Ishikawa (cell line): ENCODE measurements at regions not wholly inside any gene's neighbourhood (a gene's known extent, or its start where the extent isn't known, plus 50 kb on each side); places are given as distances from the start of the nearest gene placed in this dataset.

Experiments
- CEBPB ChIP-seq: IDR thresholded peaks from 2 replicates; pipeline ENCODE4 v1.6.1; 2012
- CREB1 ChIP-seq: IDR thresholded peaks from 2 replicates; pipeline ENCODE4 v1.6.1; 2012; ENCODE audit warnings: low read depth
- EGR1 ChIP-seq: IDR thresholded peaks from 2 replicates; pipeline ENCODE4 v1.6.1; 2012
- EP300 ChIP-seq: IDR thresholded peaks from 2 replicates; pipeline ENCODE4 v1.6.1; 2012; ENCODE audit warnings: borderline replicate concordance
- FOXM1 ChIP-seq: IDR thresholded peaks from 2 replicates; pipeline ENCODE4 v1.6.1; 2012; ENCODE audit warnings: low read depth, borderline replicate concordance
- NFIC ChIP-seq: IDR thresholded peaks from 2 replicates; pipeline ENCODE4 v1.6.1; 2012
- RAD21 ChIP-seq: IDR thresholded peaks from 2 replicates; pipeline ENCODE4 v1.6.1; 2012; ENCODE audit warnings: low read depth
- TAF1 ChIP-seq: IDR thresholded peaks from 2 replicates; pipeline ENCODE4 v1.6.1; 2012; ENCODE audit warnings: low read depth, mild to moderate bottlenecking
- TCF12 ChIP-seq: IDR thresholded peaks from 2 replicates; pipeline ENCODE4 v1.6.1; 2012; ENCODE audit warnings: low read depth
- TEAD4 ChIP-seq: IDR thresholded peaks from 2 replicates; pipeline ENCODE4 v1.6.1; 2012
- YY1 ChIP-seq: IDR thresholded peaks from 2 replicates; pipeline ENCODE4 v1.6.1; 2012; ENCODE audit warnings: low read depth
- ZBTB7A ChIP-seq: IDR thresholded peaks from 2 replicates; pipeline ENCODE4 v1.6.1; 2012; ENCODE audit warnings: low read depth
- TF ChIP-seq, protein P1 (sequence below): IDR thresholded peaks from 2 replicates; pipeline ENCODE4 v1.6.1; 2012
- TF ChIP-seq, protein P2 (sequence below): IDR thresholded peaks from 2 replicates; pipeline ENCODE4 v1.6.1; 2012; ENCODE audit warnings: low read depth, mild to moderate bottlenecking
- TF ChIP-seq, protein P3 (sequence below): IDR thresholded peaks from 2 replicates; pipeline ENCODE4 v1.6.1; 2012

- TF ChIP-seq ZBTB7A (no peak), EGR1 (no peak), TEAD4 (no peak), RAD21 (no peak)
Observed at GRCh38 chr2:16816016-16816415, 150.4 kb upstream of the CYRIA start.

- no peak for TF ChIP-seq CREB1
Observed at GRCh38 chr2:16813593-16813992, 148.0 kb upstream of the CYRIA start.

- TF ChIP-seq, protein P1, sequence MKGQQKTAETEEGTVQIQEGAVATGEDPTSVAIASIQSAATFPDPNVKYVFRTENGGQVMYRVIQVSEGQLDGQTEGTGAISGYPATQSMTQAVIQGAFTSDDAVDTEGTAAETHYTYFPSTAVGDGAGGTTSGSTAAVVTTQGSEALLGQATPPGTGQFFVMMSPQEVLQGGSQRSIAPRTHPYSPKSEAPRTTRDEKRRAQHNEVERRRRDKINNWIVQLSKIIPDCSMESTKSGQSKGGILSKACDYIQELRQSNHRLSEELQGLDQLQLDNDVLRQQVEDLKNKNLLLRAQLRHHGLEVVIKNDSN: no peak
- TF ChIP-seq EP300 (no peak), YY1 (no peak), TCF12 (no peak), EGR1 (no peak), ZBTB7A (no peak), NFIC (no peak), TEAD4 (no peak)
Observed at GRCh38 chr2:16798472-16798871, 132.8 kb upstream of the CYRIA start.

DNA sequence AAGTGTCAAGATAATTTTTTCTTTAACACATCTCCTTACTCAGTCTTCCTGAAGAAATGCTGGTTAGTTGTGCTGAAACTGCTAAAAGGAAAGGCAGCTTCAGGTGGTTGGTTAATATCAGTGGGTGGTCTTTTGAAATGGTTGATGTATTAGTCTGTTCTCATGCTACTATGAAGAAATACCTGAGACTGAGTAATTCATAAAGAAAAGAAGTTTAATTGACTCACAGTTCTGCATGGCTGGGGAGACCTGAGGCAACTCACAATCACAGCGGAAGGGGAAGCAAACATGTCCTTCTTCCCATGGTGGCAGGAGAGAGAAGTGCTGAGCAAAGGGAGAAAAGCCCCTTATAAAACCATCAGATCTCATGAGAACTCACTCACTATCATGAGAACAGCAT is 125.9 kb upstream of the CYRIA start:
- TF ChIP-seq, protein P2, sequence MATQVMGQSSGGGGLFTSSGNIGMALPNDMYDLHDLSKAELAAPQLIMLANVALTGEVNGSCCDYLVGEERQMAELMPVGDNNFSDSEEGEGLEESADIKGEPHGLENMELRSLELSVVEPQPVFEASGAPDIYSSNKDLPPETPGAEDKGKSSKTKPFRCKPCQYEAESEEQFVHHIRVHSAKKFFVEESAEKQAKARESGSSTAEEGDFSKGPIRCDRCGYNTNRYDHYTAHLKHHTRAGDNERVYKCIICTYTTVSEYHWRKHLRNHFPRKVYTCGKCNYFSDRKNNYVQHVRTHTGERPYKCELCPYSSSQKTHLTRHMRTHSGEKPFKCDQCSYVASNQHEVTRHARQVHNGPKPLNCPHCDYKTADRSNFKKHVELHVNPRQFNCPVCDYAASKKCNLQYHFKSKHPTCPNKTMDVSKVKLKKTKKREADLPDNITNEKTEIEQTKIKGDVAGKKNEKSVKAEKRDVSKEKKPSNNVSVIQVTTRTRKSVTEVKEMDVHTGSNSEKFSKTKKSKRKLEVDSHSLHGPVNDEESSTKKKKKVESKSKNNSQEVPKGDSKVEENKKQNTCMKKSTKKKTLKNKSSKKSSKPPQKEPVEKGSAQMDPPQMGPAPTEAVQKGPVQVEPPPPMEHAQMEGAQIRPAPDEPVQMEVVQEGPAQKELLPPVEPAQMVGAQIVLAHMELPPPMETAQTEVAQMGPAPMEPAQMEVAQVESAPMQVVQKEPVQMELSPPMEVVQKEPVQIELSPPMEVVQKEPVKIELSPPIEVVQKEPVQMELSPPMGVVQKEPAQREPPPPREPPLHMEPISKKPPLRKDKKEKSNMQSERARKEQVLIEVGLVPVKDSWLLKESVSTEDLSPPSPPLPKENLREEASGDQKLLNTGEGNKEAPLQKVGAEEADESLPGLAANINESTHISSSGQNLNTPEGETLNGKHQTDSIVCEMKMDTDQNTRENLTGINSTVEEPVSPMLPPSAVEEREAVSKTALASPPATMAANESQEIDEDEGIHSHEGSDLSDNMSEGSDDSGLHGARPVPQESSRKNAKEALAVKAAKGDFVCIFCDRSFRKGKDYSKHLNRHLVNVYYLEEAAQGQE: no peak
- TF ChIP-seq RAD21: no peak

DNA sequence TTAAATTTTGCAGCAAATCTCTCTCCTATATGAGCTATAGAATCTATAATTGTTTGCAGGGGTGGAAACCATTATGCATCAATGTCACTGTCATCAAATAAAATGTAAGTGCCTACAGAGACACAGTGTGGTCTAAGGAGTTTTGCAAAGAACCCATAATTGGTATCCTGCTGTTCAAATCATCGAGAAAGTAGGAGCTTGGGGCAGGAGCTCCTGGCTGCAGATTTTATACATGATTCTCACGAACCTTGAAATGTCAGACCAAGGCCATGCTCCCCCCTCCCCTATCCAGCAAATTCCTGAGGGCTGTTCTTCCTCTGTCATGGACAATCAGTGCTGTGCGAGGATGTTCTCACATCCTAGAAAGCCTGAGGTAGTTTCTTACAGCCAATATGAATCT is 119.5 kb upstream of the CYRIA start:
- TF ChIP-seq FOXM1 (no peak), TCF12 (no peak), ZBTB7A (no peak), EP300 (no peak), RAD21 (no peak), EGR1 (no peak), CREB1 (no peak), NFIC (no peak), TAF1 (no peak), TEAD4 (no peak), CEBPB (no peak), YY1 (no peak)
- TF ChIP-seq, protein P1: no peak
- TF ChIP-seq, protein P2: no peak
- TF ChIP-seq, protein P3, sequence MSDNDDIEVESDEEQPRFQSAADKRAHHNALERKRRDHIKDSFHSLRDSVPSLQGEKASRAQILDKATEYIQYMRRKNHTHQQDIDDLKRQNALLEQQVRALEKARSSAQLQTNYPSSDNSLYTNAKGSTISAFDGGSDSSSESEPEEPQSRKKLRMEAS: no peak

DNA sequence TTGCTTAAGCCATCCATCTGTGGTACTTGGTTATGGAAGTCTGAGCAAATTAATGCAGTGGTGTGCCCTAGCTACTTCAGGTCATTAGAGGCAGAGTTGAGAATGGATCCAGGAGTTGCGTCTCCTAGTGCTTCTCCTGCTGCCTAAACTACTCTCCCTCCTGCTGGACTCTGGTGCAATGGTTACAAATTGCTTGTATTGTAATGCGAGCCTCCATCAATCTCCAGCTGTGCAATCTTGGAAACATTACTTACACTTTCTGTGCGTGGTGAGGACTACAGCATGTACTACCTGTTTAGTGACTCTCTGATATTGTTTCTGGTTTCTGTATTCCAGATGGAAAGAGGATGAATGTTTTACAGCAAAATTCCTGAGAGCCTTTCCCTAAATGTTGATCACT is 119.0 kb upstream of the CYRIA start:
- no peak for TF ChIP-seq CEBPB
- TF ChIP-seq EP300: no peak
- no peak for TF ChIP-seq TCF12
- TF ChIP-seq, protein P3: no peak
- TF ChIP-seq EGR1: no peak
- TF ChIP-seq NFIC: no peak
- TF ChIP-seq ZBTB7A: no peak
- TF ChIP-seq YY1: no peak
- TF ChIP-seq TAF1: no peak
- TF ChIP-seq, protein P1: no peak
- no peak for TF ChIP-seq CREB1
- no peak for TF ChIP-seq FOXM1
- no peak for TF ChIP-seq RAD21
- TF ChIP-seq TEAD4: no peak
- TF ChIP-seq, protein P2: no peak
